Natural killer cell treated with Interleukin-12 subunit alpha and Interleukin-12 subunit beta and Interleukin-15 and Interleukin-18, amount 100 ng/mL, for 72 hours (primary cell): ENCODE measurements at regions not wholly inside any gene's neighbourhood (a gene's known extent, or its start where the extent isn't known, plus 50 kb on each side); places are given as distances from the start of the nearest gene placed in this dataset.

Experiments used
- ATAC-seq, 2 donors: fragments of 150-1000 bp; cut with Tn5 transposase in 1 of 2; sonication (Bioruptor Pico), chemical (Tn5 transposase) in 1 of 2; 2 replicates each; pipeline ENCODE4 v1.10.0; 2021
- DNase-seq: peaks from one replicate; pipeline ENCODE4 v3.0.0; 2022; ENCODE audit warnings: low spot score
- H3K27ac Mint-ChIP-seq, 2 donors: 1 replicate in 1 of 2; 2 replicates in 1 of 2; pipeline ENCODE4 v1.8.0; 2022; ENCODE audit warnings: mixed read lengths in 2 of 2, mild to moderate bottlenecking in 1 of 2, moderate library complexity in 1 of 2
- H3K27me3 Mint-ChIP-seq, 2 donors: 1 replicate in 1 of 2; 2 replicates in 1 of 2; pipeline ENCODE4 v1.8.0; 2022; ENCODE audit warnings: mixed read lengths in 2 of 2
- H3K36me3 Mint-ChIP-seq: one replicate; pipeline ENCODE4 v1.8.0; 2022; ENCODE audit warnings: mixed read lengths
- H3K4me1 Mint-ChIP-seq, 2 donors: 1 replicate in 1 of 2; 2 replicates in 1 of 2; pipeline ENCODE4 v1.8.0; 2022; ENCODE audit warnings: low read depth in 2 of 2, mixed read lengths in 2 of 2, mild to moderate bottlenecking in 1 of 2
- H3K4me3 Mint-ChIP-seq: one replicate; pipeline ENCODE4 v1.8.0; 2022; ENCODE audit warnings: mixed read lengths
- H3K9me3 Mint-ChIP-seq: 2 replicates; pipeline ENCODE4 v1.8.0; 2022; ENCODE audit warnings: mixed read lengths

GRCh38 chr2:221304916-221305315, 267.2 kb downstream of the EPHA4 start:
- no peaks in the 10 kb centered on the region for H3K27me3 Mint-ChIP-seq
- H3K9me3 Mint-ChIP-seq = no peaks in the 10 kb centered on the region
- no peak for DNase-seq
- no peaks in the 10 kb centered on the region for H3K4me1 Mint-ChIP-seq
- no peak overlapping the region for H3K27ac Mint-ChIP-seq
- H3K4me3 Mint-ChIP-seq = no peak overlapping the region
- no peak for ATAC-seq
- H3K36me3 Mint-ChIP-seq = no peaks in the 10 kb centered on the region

- Mint-ChIP-seq H3K9me3 (no peaks in the 10 kb centered on the region), H3K27ac (no peak overlapping the region), H3K36me3 (no peaks in the 10 kb centered on the region), H3K4me3 (no peak overlapping the region), H3K27me3 (peaks cover 0 to 6% of the 10 kb centered on the region in 2 donors), H3K4me1 (peaks cover 0 to 2% of the 10 kb centered on the region in 2 donors)
- DNase-seq (no peak), ATAC-seq (no peak)
These were observed 263.5 kb downstream of the EPHA4 start for GRCh38 chr2:221308507-221309066.

GRCh38 chr2:221309892-221310583, 262.1 kb downstream of the EPHA4 start:
- no peaks in the 10 kb centered on the region for H3K9me3 Mint-ChIP-seq
- H3K4me3 Mint-ChIP-seq = no peak overlapping the region
- no peak for ATAC-seq
- H3K27ac Mint-ChIP-seq = no peak overlapping the region
- H3K36me3 Mint-ChIP-seq = no peaks in the 10 kb centered on the region
- DNase-seq = no peak
- peaks cover 0 to 2% of the 10 kb centered on the region in 2 donors for H3K4me1 Mint-ChIP-seq
- peaks cover 0 to 6% of the 10 kb centered on the region in 2 donors for H3K27me3 Mint-ChIP-seq

- Mint-ChIP-seq H3K4me1 (peaks cover 0 to 2% of the 10 kb centered on the region in 2 donors), H3K27ac (no peak overlapping the region), H3K4me3 (no peak overlapping the region), H3K9me3 (no peaks in the 10 kb centered on the region), H3K27me3 (peaks cover 0 to 11% of the 10 kb centered on the region in 2 donors), H3K36me3 (no peaks in the 10 kb centered on the region)
- no peak for ATAC-seq
- DNase-seq = no peak
These were observed 261.4 kb downstream of the EPHA4 start for GRCh38 chr2:221310730-221311129.

- peaks cover 0 to 2% of the 10 kb centered on the region in 2 donors for H3K4me1 Mint-ChIP-seq
- no peak overlapping the region for H3K27ac Mint-ChIP-seq
- no peak overlapping the region for H3K4me3 Mint-ChIP-seq
- DNase-seq (no peak), ATAC-seq (no peak)
- no peaks in the 10 kb centered on the region for H3K36me3 Mint-ChIP-seq
- no peaks in the 10 kb centered on the region for H3K9me3 Mint-ChIP-seq
- H3K27me3 Mint-ChIP-seq = peaks cover 0 to 11% of the 10 kb centered on the region in 2 donors
These were observed 259.5 kb downstream of the EPHA4 start for GRCh38 chr2:221312634-221313033.

GRCh38 chr2:221314786-221315185, 257.3 kb downstream of the EPHA4 start:
- Mint-ChIP-seq H3K27me3 (peaks cover 5 to 23% of the 10 kb centered on the region in 2 donors), H3K4me1 (peaks cover 0 to 2% of the 10 kb centered on the region in 2 donors), H3K9me3 (no peaks in the 10 kb centered on the region), H3K36me3 (no peaks in the 10 kb centered on the region), H3K27ac (no peak overlapping the region), H3K4me3 (no peak overlapping the region)
- no peak for DNase-seq
- no peak for ATAC-seq

- no peaks in the 10 kb centered on the region for H3K9me3 Mint-ChIP-seq
- H3K36me3 Mint-ChIP-seq = no peaks in the 10 kb centered on the region
- H3K27me3 Mint-ChIP-seq = peaks cover 7 to 28% of the 10 kb centered on the region in 2 donors
- no peak overlapping the region for H3K4me3 Mint-ChIP-seq
- H3K4me1 Mint-ChIP-seq = no peaks in the 10 kb centered on the region
- H3K27ac Mint-ChIP-seq = no peak overlapping the region
- ATAC-seq (no peak), DNase-seq (no peak)
These were observed 253.6 kb downstream of the EPHA4 start for GRCh38 chr2:221318376-221319130.

GRCh38 chr2:221322741-221323140, 249.4 kb downstream of the EPHA4 start:
- DNase-seq (no peak), ATAC-seq (no peak)
- Mint-ChIP-seq H3K4me1 (no peaks in the 10 kb centered on the region), H3K4me3 (no peak overlapping the region), H3K27me3 (peaks cover 7 to 34% of the 10 kb centered on the region in 2 donors), H3K9me3 (no peaks in the 10 kb centered on the region), H3K27ac (no peak overlapping the region), H3K36me3 (no peaks in the 10 kb centered on the region)

GRCh38 chr2:221323513-221323912, 248.6 kb downstream of the EPHA4 start:
- Mint-ChIP-seq H3K9me3 (no peaks in the 10 kb centered on the region), H3K27me3 (peaks cover 7 to 30% of the 10 kb centered on the region in 2 donors), H3K36me3 (no peaks in the 10 kb centered on the region), H3K4me1 (no peaks in the 10 kb centered on the region), H3K4me3 (no peak overlapping the region), H3K27ac (no peak overlapping the region)
- ATAC-seq (no peak), DNase-seq (no peak)

- Mint-ChIP-seq H3K27me3 (peaks cover 0 to 5% of the 10 kb centered on the region in 2 donors), H3K4me1 (no peaks in the 10 kb centered on the region), H3K4me3 (no peak overlapping the region), H3K9me3 (no peaks in the 10 kb centered on the region), H3K36me3 (no peaks in the 10 kb centered on the region), H3K27ac (no peak overlapping the region)
- no peak for DNase-seq
- ATAC-seq = no peak
These were observed 241.7 kb downstream of the EPHA4 start for GRCh38 chr2:221330436-221330835.

- Mint-ChIP-seq H3K27ac (no peak overlapping the region), H3K4me3 (no peak overlapping the region), H3K4me1 (no peaks in the 10 kb centered on the region), H3K27me3 (peaks cover 2 to 3% of the 10 kb centered on the region in 2 donors), H3K36me3 (no peaks in the 10 kb centered on the region), H3K9me3 (no peaks in the 10 kb centered on the region)
- ATAC-seq = no peak
- no peak for DNase-seq
These were observed 237.5 kb downstream of the EPHA4 start for GRCh38 chr2:221334481-221335218.

GRCh38 chr2:221335219-221335752, 236.8 kb downstream of the EPHA4 start:
- H3K27me3 Mint-ChIP-seq = peaks cover 3 to 6% of the 10 kb centered on the region in 2 donors
- no peak overlapping the region for H3K4me3 Mint-ChIP-seq
- H3K27ac Mint-ChIP-seq = no peak overlapping the region
- DNase-seq (no peak), ATAC-seq (no peak)
- H3K4me1 Mint-ChIP-seq = no peaks in the 10 kb centered on the region
- no peaks in the 10 kb centered on the region for H3K36me3 Mint-ChIP-seq
- no peaks in the 10 kb centered on the region for H3K9me3 Mint-ChIP-seq

GRCh38 chr2:221336967-221337366, 235.1 kb downstream of the EPHA4 start:
- Mint-ChIP-seq H3K9me3 (no peaks in the 10 kb centered on the region), H3K27ac (no peak overlapping the region), H3K4me3 (no peak overlapping the region), H3K27me3 (peaks cover 3 to 6% of the 10 kb centered on the region in 2 donors), H3K4me1 (no peaks in the 10 kb centered on the region), H3K36me3 (no peaks in the 10 kb centered on the region)
- no peak for DNase-seq
- ATAC-seq = no peak
